RPMI7951 (cell line): ENCODE measurements at regions not wholly inside any gene's neighbourhood (a gene's known extent, or its start where the extent isn't known, plus 50 kb on each side); places are given as distances from the start of the nearest gene placed in this dataset.
"Not testable (repeated sequence)": the region's sequence is repeated elsewhere in the genome, so short reads cannot be mapped to it uniquely, and the experiment has no call there.

Experiments used
- DNase-seq: peaks from one replicate; pipeline ENCODE4 v3.0.0-alpha.2; 2012; ENCODE audit warnings: low read depth

- DNase-seq: peak; percentile 85
These were observed 147.6 kb downstream of the MIAT start for GRCh38 chr22:26804911-26805539.

GRCh38 chr22:26806445-26807175, 149.2 kb downstream of the MIAT start:
- peak; percentile 13 for DNase-seq

GRCh38 chr22:26811647-26811992, 154.2 kb downstream of the MIAT start:
- DNase-seq: no peak

- DNase-seq: no peak
These were observed 155.3 kb downstream of the MIAT start for GRCh38 chr22:26812731-26813130.

- no peak for DNase-seq
These were observed 159.3 kb downstream of the MIAT start for GRCh38 chr22:26816726-26817125.

GRCh38 chr22:26817926-26818325, 160.5 kb downstream of the MIAT start:
- no peak for DNase-seq

GRCh38 chr22:26821854-26822253, 164.5 kb downstream of the MIAT start:
- DNase-seq: no peak

GRCh38 chr22:26822313-26822712, 164.9 kb downstream of the MIAT start:
- no peak for DNase-seq

- DNase-seq: no peak
These were observed 166.6 kb downstream of the MIAT start for GRCh38 chr22:26823966-26824365.

GRCh38 chr22:26825960-26826935, 168.9 kb downstream of the MIAT start:
- no peak for DNase-seq

- DNase-seq: no peak
These were observed 170.2 kb downstream of the MIAT start for GRCh38 chr22:26827611-26828010.

GRCh38 chr22:26828311-26828710, 170.9 kb downstream of the MIAT start:
- peak; percentile 88 for DNase-seq

- DNase-seq: no peak
These were observed 173.4 kb downstream of the MIAT start for GRCh38 chr22:26830837-26831236.

- DNase-seq: no peak
These were observed 177.6 kb downstream of the MIAT start for GRCh38 chr22:26835023-26835422.

- peak; percentile 37 for DNase-seq
These were observed 178.6 kb downstream of the MIAT start for GRCh38 chr22:26835929-26836528.

GRCh38 chr22:26837784-26838470, 180.5 kb downstream of the MIAT start:
- no peak for DNase-seq

GRCh38 chr22:26838471-26838825, 181.1 kb downstream of the MIAT start:
- DNase-seq: no peak

- peak; percentile 37 for DNase-seq
These were observed 181.8 kb downstream of the MIAT start for GRCh38 chr22:26839216-26839615.

- DNase-seq: not testable (repeated sequence)
These were observed 183.4 kb downstream of the MIAT start for GRCh38 chr22:26840770-26841169.

GRCh38 chr22:26842103-26842502, 184.7 kb downstream of the MIAT start:
- DNase-seq: no peak

GRCh38 chr22:26845021-26845743, 187.8 kb downstream of the MIAT start:
- peak; percentile 67 for DNase-seq
